GM23248 (cell line): ENCODE measurements at regions not wholly inside any gene's neighbourhood (a gene's known extent, or its start where the extent isn't known, plus 50 kb on each side); places are given as distances from the start of the nearest gene placed in this dataset.

Source experiments
- DNase-seq: peaks from one replicate; pipeline ENCODE4 v3.0.0-alpha.2; 2015
- H2AFZ ChIP-seq: fragments of 200-600 bp; sonication (generic); 2 replicates; pipeline ENCODE4 v1.6.1; 2016; ENCODE audit warnings: antibody characterized with exemption
- H3F3A ChIP-seq: fragments of 200-600 bp; sonication (generic); 2 replicates; pipeline ENCODE4 v1.6.1; 2016; ENCODE audit warnings: mild to moderate bottlenecking, antibody characterized with exemption, mixed run types; ENCODE audit not compliant: insufficient read depth
- H3K27ac ChIP-seq: fragments of 200-600 bp; sonication (generic); 2 replicates; pipeline ENCODE4 v1.5.1; 2016; ENCODE audit warnings: mild to moderate bottlenecking
- H3K27me3 ChIP-seq: fragments of 200-600 bp; sonication (generic); replicated peaks from 2 replicates; pipeline ENCODE4 v1.6.1; 2016; ENCODE audit warnings: mild to moderate bottlenecking; ENCODE audit not compliant: insufficient read depth
- H3K36me3 ChIP-seq: fragments of 200-600 bp; sonication (generic); 2 replicates; pipeline ENCODE4 v1.6.1; 2016; ENCODE audit warnings: low read depth, mild to moderate bottlenecking
- H3K4me1 ChIP-seq: fragments of 200-600 bp; sonication (generic); 2 replicates; pipeline ENCODE4 v1.6.1; 2016; ENCODE audit warnings: mild to moderate bottlenecking; ENCODE audit not compliant: insufficient read depth
- H3K4me2 ChIP-seq: fragments of 200-600 bp; sonication (generic); one replicate; pipeline ENCODE4 v1.6.1; 2016; ENCODE audit warnings: mild to moderate bottlenecking; ENCODE audit not compliant: unreplicated experiment
- H3K4me3 ChIP-seq: fragments of 200-600 bp; sonication (generic); 2 replicates; pipeline ENCODE4 v1.5.1; 2016; ENCODE audit warnings: mild to moderate bottlenecking
- H3K79me2 ChIP-seq: fragments of 200-600 bp; sonication (generic); 2 replicates; pipeline ENCODE4 v1.6.1; 2016; ENCODE audit warnings: mild to moderate bottlenecking; ENCODE audit not compliant: insufficient read depth
- H3K9ac ChIP-seq: fragments of 200-600 bp; sonication (generic); 2 replicates; pipeline ENCODE4 v1.6.1; 2016; ENCODE audit warnings: mild to moderate bottlenecking
- H3K9me2 ChIP-seq: fragments of 200-600 bp; sonication (generic); 2 replicates; pipeline ENCODE4 v1.6.1; 2016; ENCODE audit warnings: mixed run types, mild to moderate bottlenecking, moderate library complexity; ENCODE audit not compliant: insufficient read depth
- H3K9me3 ChIP-seq: fragments of 200-600 bp; sonication (generic); one replicate; pipeline ENCODE4 v1.6.1; 2017; ENCODE audit warnings: low read depth
- H4K20me1 ChIP-seq: fragments of 200-600 bp; sonication (generic); 2 replicates; pipeline ENCODE4 v1.6.0; 2016; ENCODE audit not compliant: insufficient read depth
- EZH2 ChIP-seq: fragments of 200-600 bp; sonication (generic); IDR thresholded peaks from 2 replicates; pipeline ENCODE4 v1.6.1; 2018; ENCODE audit warnings: antibody characterized with exemption, mild to moderate bottlenecking; ENCODE audit not compliant: insufficient read depth, poor library complexity, severe bottlenecking
- EZH2phosphoT487 ChIP-seq: fragments of 200-600 bp; sonication (generic); IDR thresholded peaks from 2 replicates; pipeline ENCODE4 v1.6.1; 2018; ENCODE audit warnings: antibody characterized with exemption, moderate library complexity, mild to moderate bottlenecking, low read depth; ENCODE audit not compliant: insufficient read depth
- WGBS, 2 experiments: methylation state at CpG; one replicate each; pipeline ENCODE4 v1.1.6; 2015 to 2017; ENCODE audit warnings: low lambda C conversion rate in 2 of 2, low coverage in 1 of 2; ENCODE audit errors: missing lambda C conversion rate in 2 of 2; 5-methylcytosine and 5-hydroxymethylcytosine counted together
- in situ Hi-C: fragments of 300-500 bp; cut with MboI; formaldehyde crosslinking; loops from 2 replicates; pipeline ENCODE4 v1.15.0; 2020

GRCh38 chr5:67291066-67291465 is 94.5 kb upstream of the CD180 start:
- no peak for DNase-seq
- Histone ChIP-seq H3K4me2 (no peak overlapping the region), H4K20me1 (no peaks in the 10 kb centered on the region), H3K9ac (no peak overlapping the region), H3F3A (no peaks in the 10 kb centered on the region), H3K4me3 (no peak overlapping the region), H3K9me3 (no peaks in the 10 kb centered on the region), H3K27ac (no peak overlapping the region), H3K9me2 (no peaks in the 10 kb centered on the region), H2AFZ (no peak overlapping the region), H3K27me3 (0 out of 2 replicates have a peak, but pooled peaks cover 10% of the 10 kb centered on the region), H3K79me2 (no peaks in the 10 kb centered on the region), H3K4me1 (0 out of 2 replicates have a peak, but pooled peaks cover 3% of the 10 kb centered on the region), H3K36me3 (no peaks in the 10 kb centered on the region)
- TF ChIP-seq EZH2phosphoT487 (no peak), EZH2 (no peak)
- WGBS, 2 experiments: 87 to 92% methylated on average over 4 of the region's 4 CpGs
- in situ Hi-C loops: no loop called here

- H3K27me3 ChIP-seq: 0 out of 2 replicates have a peak, but pooled peaks cover 6% of the 10 kb centered on the region
- no peaks in the 10 kb centered on the region for H4K20me1 ChIP-seq
- H3K4me3 ChIP-seq: no peak overlapping the region
- no peaks in the 10 kb centered on the region for H3K9me3 ChIP-seq
- H2AFZ ChIP-seq: no peak overlapping the region
- H3K9me2 ChIP-seq: no peaks in the 10 kb centered on the region
- H3K9ac ChIP-seq: no peak overlapping the region
- H3K4me1 ChIP-seq: 0 out of 2 replicates have a peak, but pooled peaks cover 3% of the 10 kb centered on the region
- TF ChIP-seq EZH2phosphoT487 (no peak), EZH2 (no peak)
- WGBS, 2 experiments: 51 to 65% methylated on average over 3 of the region's 3 CpGs
- H3K79me2 ChIP-seq: no peaks in the 10 kb centered on the region
- no peaks in the 10 kb centered on the region for H3F3A ChIP-seq
- no peaks in the 10 kb centered on the region for H3K36me3 ChIP-seq
- no peak for DNase-seq
- in situ Hi-C loops: no loop called here
- H3K4me2 ChIP-seq: no peak overlapping the region
- H3K27ac ChIP-seq: no peak overlapping the region
These were observed 94.1 kb upstream of the CD180 start for GRCh38 chr5:67290655-67291054.

GRCh38 chr5:67289763-67290521 is 93.3 kb upstream of the CD180 start:
- Histone ChIP-seq H3K9me2 (no peaks in the 10 kb centered on the region), H3K36me3 (no peaks in the 10 kb centered on the region), H3K79me2 (no peaks in the 10 kb centered on the region), H3K27ac (no peak overlapping the region), H3K4me1 (0 out of 2 replicates have a peak, but pooled peaks cover 3% of the 10 kb centered on the region), H3K27me3 (0 out of 2 replicates have a peak, but pooled peaks cover 6% of the 10 kb centered on the region), H2AFZ (no peak overlapping the region), H3K9me3 (no peaks in the 10 kb centered on the region), H3K4me2 (no peak overlapping the region), H4K20me1 (no peaks in the 10 kb centered on the region), H3F3A (no peaks in the 10 kb centered on the region), H3K4me3 (no peak overlapping the region), H3K9ac (no peak overlapping the region)
- DNase-seq: no peak
- in situ Hi-C loops: no loop called here
- TF ChIP-seq EZH2: no peak
- no peak for TF ChIP-seq EZH2phosphoT487
- 51 to 62% methylated on average over 4 of the region's 4 CpGs for WGBS, 2 experiments

GRCh38 chr5:67287510-67288268 is 91.1 kb upstream of the CD180 start:
- in situ Hi-C loops: no loop called here
- H3K9ac ChIP-seq: no peak overlapping the region
- H3K79me2 ChIP-seq: no peaks in the 10 kb centered on the region
- no peak overlapping the region for H3K4me3 ChIP-seq
- peak; percentile 75 for DNase-seq
- H3K4me2 ChIP-seq: peak overlapping the region; percentile 4
- no peaks in the 10 kb centered on the region for H3F3A ChIP-seq
- H3K9me2 ChIP-seq: no peaks in the 10 kb centered on the region
- no peaks in the 10 kb centered on the region for H3K27me3 ChIP-seq
- 46 to 52% methylated on average over 3 of the region's 3 CpGs for WGBS, 2 experiments
- H3K27ac ChIP-seq: no peak overlapping the region
- no peaks in the 10 kb centered on the region for H4K20me1 ChIP-seq
- H3K36me3 ChIP-seq: no peaks in the 10 kb centered on the region
- no peaks in the 10 kb centered on the region for H3K9me3 ChIP-seq
- no peak overlapping the region for H2AFZ ChIP-seq
- TF ChIP-seq EZH2 (no peak), EZH2phosphoT487 (no peak)
- 0 out of 2 replicates have a peak, but pooled peaks cover 3% of the 10 kb centered on the region for H3K4me1 ChIP-seq
